HG03558 (cell line): ENCODE measurements at regions not wholly inside any gene's neighbourhood (a gene's known extent, or its start where the extent isn't known, plus 50 kb on each side); places are given as distances from the start of the nearest gene placed in this dataset.

Experiments
- ATAC-seq: cut with Tn5 transposase; IDR thresholded peaks from one replicate; pipeline ENCODE4 v1.9.1; 2021; ENCODE audit warnings: moderate number of reproducible peaks; ENCODE audit not compliant: unreplicated experiment; ENCODE audit errors: extremely low read depth

DNA sequence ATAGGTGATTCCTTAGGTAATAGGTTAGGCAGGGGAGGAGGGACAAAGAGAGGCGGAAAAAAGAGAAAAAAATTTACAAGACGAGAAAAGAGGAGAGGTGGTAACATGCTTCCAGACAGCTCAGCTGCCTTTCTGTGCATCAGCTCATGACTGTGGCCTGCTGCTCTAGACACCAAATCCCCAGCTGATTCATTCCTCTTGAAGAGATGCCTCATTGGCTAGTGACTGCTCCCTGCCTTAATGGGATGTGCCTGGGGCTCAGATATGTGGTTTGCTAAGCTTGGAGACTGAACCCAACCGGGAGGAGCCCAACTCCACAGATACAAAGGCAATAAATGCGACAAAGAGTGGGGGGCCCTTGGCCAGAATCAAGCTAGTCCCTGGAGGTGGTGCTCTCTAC, 105.9 kb upstream of the FAM20A start:
- no peak for ATAC-seq

DNA sequence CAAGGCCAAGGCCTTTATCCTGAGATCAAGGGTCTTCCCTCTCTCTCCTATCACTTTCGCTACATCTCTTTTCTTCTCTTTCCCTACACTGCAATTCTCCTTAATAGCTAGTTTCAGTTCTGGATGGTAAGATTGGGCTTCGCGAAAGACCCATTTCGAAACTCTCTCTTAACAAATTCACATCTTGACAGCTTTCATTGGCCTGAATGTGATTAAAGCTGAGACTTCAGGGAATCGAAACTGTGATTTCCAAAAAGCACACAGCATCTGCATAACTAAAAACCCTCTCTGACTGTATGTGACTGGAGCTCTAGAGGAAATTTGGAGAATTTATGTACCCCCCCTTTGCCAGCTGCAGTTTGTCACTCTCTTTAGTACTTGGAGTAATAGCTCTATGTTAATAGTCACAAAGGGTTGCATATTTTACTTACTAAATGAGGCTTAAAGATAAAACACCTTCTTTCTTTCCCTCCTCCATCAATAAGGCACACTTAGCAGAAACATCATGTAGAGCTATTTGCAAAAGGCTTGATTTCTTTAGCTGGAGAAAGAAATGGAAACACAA, 105.3 kb upstream of the FAM20A start:
- no peak for ATAC-seq

DNA sequence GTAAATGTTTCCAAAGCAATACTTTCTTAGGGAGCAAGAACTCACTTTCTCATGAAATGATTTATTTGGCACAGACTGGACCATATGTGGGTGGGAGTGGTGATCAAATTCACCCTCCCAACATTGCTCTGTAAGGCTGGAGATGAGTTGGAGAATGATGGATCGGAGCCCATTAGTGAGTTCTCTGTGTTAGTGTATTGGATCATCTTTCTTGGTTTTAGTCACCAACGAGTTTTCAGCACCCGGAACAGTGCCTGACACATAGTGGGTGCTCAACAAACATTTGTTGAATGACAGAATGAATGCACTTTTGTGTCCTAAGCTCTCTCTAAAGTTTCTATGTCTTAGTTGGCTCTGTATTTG, 104.5 kb upstream of the FAM20A start:
- ATAC-seq, result no peak

DNA sequence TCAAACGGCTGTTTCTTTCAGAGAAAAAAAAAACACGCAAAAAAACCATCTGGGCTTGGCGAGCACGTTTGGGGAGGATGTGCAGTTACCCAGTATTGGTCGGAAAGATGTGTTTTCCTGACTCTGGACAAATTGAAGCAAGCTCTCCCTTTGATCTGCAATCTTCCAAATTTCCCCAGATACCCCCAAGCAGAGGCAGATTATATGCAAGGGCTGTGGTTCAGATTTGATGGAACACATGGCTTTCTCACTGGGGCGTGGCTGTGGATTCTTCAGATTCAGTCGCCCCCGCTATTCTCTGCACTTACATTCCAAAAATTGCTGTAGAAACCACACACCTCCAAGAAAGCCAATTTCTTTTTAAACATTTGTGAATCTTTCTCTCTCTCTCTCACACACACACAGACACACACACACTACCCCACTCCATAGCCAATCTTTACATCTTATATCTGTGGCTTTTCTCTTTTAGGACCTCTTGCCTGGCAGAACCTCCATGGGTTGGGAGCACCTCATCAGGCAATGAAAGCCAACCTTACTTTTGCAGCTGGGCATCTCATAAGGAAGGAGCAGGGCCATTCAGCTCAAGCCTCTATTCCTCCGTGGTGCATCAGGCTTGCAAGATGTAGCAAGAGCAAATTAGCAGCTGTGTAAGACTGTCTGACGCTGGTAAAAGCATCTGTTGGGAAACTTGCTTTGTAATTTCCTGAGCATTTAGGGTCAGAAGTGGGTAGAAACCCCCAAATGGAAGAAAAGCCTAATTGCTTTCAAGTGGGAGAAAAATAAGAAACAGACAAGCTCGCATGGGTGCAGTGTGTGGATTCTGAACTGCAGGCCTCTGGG, 103.9 kb upstream of the FAM20A start:
- ATAC-seq, result no peak

DNA sequence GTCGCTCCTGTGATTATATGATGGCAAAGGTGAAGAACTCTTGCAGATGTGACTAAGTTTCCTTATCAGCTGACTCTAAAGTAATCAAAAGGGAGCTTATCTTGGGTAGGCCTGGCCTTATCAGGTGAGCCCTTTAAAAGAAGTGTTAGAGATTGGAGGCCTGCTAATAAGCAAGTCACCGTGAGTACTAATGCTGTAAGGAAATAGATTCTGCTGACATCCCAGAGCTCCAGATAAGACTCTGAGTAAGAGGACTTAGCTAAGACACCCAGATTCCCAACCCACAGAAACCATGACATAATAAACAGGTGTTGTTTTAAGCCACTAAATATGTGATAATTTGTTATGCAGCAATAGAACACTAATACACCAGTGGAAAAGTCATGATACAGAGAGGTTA, 99.9 kb upstream of the FAM20A start:
- no peak for ATAC-seq

DNA sequence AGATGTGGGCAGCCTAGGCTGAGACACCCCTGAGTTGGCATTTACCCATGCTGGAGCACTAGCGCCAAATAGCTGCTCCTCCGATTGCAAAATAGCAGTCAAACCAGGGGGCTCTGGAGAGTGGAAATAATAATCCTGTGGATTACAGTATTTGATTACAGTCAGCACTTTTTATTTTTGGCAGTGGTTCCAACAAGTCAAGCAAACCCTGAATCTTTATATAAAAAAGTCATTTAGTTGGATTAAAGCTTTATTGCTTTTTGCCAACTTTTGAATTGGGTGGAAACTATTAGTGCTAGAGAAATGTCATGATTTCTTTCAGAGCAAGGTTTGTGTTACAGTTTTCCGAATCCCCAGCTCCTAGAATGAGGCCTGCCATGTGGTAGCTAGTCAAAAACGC, 99.3 kb upstream of the FAM20A start:
- no peak for ATAC-seq

DNA sequence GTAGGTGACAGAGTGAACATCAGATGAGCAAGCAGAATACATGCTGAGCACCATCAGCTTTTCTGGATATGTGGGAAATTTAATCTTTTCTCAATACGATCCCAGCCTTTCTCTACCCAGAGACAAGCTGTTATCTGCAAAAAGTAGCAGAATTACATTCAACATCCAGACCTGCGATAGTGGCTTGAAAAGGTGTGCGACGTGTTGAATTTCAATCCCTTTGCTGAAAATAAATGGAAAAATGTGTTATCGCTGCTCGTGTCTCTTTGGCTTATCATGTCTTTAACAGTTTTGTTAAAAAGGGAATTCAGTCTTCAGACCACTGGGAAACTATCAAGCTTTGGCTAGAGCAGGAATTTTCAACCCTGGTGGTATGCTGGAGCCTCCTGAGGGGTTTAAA, 98.8 kb upstream of the FAM20A start:
- no peak for ATAC-seq

DNA sequence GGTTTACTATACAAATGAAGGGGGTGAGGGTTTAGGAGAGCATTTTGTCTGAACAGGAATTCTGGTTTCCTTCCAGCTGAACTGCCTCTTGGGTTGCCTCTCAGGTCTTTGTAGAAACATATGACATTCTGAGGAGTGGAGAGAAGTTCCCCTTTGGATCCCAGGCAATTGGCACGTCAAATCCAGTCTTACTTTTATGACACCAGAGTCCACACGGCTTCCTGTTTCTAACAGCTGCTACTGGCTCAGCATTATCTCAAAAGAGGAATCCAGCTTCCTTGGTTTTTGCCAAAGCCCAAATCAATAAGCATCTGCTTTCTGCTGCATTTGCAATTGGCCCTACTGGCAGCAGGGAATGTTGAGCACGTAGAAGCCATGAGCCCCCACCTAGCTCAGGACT, 97.6 kb upstream of the FAM20A start:
- ATAC-seq, result no peak

DNA sequence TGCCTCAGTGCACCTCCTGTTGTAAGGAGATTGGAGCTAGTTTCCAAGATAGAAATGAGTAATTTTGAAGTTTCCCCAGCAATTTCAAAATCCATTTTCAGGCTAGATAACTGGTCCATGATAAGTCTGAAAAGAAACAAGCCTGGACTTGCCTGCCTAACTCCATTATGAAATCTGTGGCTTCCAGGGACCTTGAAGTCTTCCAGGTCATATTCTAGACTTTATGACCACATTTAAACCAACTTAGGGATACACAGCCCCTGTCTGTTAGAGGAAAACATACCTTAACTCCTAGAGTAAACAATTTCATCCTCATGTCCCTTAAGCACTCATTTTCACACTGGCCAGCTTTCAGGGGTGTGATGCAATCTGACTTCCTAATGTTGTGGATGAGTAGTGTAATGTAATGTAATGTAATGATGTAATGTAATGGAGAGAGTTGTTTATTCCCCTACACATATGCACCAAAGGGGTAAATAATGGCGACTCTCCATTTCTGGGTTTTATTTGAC, 96.7 kb upstream of the FAM20A start:
- no peak for ATAC-seq

DNA sequence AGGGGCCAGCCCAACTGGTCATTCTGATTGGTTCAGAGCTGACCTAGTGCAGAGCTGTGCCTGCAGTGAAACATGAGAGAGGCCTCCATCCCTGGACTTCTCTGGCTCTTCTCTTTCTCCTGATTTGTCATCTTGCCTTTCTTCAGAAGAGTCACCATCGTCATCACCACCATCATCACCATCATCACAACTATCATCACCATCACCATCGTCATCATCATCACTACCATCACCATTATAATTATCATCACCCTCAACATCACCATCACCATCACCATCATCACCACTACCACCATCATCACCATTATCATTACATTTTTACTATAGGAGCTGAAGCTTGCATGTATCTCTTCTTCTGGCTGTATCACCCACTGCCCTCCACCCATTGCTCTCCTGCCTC, 94.5 kb upstream of the FAM20A start:
- ATAC-seq, result no peak

DNA sequence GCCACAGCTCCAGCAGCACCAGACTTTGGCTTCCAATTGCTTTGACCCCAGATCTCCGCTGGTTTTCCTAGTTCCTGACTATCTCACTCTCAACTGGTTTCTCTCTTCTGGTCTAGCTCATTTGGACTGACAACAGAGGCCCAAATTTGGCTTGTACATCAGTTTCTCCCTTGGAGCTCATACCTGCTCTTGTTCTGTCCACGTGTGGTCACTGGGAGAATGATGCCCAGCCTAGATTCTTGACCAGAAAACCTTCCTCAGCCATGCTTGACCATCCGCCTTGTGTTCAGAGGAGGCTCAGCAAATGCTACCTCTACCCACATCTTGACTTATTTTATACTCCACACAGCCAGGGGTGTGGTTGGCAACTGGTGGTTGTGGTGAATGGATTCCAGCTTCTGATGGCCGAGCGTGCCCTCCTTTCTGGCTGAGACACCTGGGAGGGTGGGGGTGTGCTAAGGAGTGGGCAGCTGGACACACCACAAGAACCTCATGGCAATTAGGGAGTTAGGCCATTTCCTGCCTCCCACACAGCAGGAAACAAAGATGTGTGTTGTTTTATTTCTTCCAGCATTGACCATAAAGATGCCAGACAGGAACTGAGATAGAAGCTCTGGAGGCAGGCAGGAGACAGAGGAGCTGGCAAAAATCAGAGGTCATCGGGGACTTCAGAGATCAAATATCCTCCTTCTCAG, 93.8 kb upstream of the FAM20A start:
- ATAC-seq, result no peak

DNA sequence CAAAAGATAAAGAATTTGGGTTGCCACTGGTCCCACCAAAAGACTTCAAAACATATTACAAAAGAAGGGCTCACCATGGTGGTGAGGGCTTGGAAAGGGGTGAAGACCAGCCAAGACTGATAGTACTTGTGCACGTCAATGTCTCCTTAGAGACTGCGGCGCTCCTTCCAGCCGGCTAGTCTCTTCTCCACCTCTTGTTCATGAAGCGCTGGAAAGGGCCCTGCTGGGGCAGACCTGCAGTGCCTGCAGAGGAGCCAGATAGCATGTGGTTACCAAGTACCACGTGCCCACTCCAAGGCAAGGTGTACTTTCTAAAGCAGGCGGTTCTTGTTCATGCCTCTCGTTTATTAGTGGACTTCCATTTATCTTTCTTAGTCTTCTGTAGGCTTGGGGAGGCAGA, 92.7 kb upstream of the FAM20A start:
- no peak for ATAC-seq

DNA sequence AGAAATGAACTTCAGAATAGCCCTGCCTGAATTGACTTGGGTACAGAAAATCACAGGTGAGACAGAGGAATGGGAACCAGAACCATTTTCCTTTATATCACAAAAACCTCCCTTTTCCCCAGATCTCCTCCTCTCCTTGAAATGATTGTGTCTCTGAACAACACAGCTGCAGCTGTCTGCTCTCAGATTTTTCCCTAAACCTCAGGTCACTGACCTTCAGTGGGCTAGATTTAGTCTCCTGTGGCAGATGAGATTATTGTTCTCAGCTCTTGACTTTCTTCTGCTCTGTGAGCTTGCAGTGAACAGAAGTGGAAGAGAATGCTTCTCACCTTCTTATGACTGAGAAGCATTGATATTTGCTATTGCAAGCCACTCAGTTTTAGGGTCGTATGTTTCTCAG, 92.3 kb upstream of the FAM20A start:
- no peak for ATAC-seq

DNA sequence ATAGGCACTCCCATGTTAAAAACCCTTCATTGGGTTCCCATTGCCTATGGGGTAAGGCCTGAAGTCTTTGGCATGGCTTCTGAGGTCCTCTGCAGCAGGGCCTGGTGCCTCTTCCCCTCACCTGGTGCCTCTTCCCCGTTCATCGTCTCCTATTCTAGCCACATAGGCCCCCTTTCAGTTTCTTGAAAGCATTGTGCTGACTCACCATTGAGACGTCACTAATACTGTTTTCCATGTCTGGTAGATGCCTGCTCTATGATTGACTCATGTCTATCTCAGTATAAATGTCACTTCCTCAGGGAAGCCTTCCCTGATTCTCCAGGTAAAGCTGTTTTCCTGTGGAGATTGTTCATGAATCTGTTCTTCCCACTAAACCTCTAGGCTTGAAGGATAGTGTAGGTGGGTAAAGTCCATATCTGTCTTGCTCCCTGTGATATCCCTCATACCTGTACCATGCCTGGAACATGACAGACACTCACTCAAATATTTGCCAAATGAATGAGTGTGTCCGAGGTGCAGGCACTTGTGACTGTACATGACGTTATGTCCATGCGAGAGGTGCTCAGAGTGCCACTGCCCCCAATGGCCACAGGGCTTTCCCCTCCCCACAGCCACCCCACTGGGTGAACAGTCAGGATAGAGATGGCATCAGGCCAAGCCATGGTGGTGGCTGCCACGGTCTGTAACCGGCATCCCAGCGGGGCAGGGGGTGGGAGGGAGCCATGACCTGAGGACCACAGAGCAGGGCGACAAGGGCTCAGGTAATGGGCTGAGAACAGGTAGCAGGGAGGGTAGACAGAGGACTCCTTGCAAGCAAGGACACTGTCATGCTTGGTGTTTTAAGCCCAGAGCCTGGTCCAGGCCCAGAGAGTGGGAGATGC, 85.2 kb upstream of the FAM20A start:
- ATAC-seq, result no peak

DNA sequence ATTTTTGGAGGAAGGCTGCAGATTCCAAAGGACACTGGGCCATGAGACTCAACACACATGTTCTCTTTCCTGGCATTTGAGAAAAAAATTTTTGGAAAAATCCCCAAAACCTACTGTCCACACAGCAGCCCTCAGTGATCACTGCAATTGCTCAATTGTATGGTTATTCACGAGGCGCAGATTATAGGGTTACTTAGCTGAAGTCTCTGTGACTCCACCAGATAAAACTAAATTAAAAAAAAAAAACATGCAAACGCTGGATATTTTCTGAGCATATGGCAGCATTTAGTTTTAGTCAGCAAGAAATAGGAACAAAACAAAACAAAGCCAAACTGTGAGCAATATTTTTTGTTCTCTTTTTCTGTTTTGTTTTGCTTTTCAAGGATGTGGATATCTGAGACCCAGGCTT, 83.8 kb upstream of the FAM20A start:
- ATAC-seq, result no peak

DNA sequence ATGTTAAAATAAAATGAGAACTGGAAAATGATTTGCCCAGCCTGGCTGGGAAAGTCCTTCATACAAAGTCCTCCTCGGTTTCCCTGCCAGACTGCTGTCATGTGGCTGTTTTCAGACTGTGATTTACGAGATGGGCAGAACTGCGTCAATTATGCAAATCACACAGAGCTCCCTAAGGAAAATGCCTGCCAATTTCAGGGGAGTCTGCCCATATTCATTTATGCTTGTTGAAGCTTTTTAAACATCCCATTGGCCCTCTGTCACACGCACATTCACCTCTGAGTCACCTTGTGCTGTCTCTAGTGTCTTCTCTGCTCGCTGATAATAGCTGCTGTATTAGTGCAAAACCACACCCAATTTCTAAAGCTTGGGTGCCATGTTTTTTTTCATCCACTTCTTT, 81.7 kb upstream of the FAM20A start:
- no peak for ATAC-seq

DNA sequence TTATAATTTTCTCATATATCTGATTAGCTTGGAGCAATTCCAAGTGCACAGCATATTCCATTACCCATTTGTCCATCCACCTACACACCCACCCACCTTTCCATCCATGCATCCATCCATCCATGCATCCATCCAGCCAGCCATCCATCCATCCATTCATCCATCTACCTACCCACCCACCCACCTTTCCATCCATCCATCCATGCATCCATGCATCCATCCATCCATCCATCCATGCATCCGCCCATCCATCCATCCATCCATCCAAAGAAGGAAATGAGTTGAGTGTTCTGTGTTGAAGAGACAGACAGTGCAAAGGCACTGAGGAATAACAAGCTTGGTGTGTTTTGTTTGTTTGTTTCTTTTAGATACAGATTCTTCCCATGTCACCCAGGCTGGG, 78.7 kb upstream of the FAM20A start:
- ATAC-seq, result no peak

DNA sequence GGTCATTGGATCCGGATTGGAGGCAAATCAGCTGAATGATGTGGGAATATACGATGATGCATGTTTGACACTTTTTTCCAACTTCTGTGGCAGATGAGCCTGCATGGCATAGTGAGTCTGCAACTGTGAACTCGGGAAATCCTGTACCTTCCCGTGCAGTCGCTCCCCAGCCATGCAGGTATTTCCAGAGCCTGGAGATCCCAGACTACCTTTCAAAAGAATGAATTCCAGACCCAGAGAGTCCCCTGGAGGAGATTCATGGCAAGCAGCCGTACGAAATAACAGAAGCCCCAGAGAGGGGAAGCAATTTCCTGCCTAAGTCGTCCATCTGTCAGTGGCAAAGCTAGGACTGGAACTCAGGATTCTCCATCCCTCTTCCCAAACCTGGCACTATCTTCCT, 75.7 kb upstream of the FAM20A start:
- ATAC-seq, result no peak

DNA sequence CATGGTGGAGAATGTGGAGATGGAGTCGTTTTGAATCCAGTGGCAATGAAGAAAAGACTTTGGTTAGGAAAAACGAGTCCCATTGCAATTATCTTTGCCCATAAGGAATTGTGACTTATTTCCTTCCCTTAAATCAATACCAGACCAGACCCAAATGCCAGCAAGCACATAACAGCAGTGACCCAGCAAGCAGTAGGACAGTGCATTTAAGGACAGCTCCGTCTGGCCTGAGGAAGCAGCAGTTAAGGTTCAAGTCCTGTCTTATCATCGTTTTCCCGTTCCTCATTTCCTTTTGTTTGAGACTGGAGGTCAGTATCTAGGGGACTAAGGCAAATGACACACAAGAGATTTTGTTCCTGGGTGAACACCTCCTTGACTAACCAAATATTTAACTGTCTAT, 74.6 kb upstream of the FAM20A start:
- ATAC-seq, result no peak
